AG09309 (cell line): ENCODE measurements at regions not wholly inside any gene's neighbourhood (a gene's known extent, or its start where the extent isn't known, plus 50 kb on each side); places are given as distances from the start of the nearest gene placed in this dataset.
"Not testable (repeated sequence)": the region's sequence is repeated elsewhere in the genome, so short reads cannot be mapped to it uniquely, and the experiment has no call there.

Experiments
- DNase-seq: peaks from one replicate; pipeline ENCODE4 v3.0.0-alpha.2; 2010; ENCODE audit warnings: low read depth
- H3K4me3 ChIP-seq: 2 replicates; pipeline ENCODE4 v1.5.1; 2011; ENCODE audit warnings: mild to moderate bottlenecking, low read depth, low read length, moderate library complexity; ENCODE audit not compliant: control insufficient read depth
- TF ChIP-seq, protein P1 (sequence below): IDR thresholded peaks from 2 replicates; pipeline ENCODE4 v1.5.1; 2011; ENCODE audit warnings: mild to moderate bottlenecking, low read depth, low read length, inconsistent platforms; ENCODE audit not compliant: insufficient read depth, control insufficient read depth; ENCODE audit errors: missing control alignments

DNA sequence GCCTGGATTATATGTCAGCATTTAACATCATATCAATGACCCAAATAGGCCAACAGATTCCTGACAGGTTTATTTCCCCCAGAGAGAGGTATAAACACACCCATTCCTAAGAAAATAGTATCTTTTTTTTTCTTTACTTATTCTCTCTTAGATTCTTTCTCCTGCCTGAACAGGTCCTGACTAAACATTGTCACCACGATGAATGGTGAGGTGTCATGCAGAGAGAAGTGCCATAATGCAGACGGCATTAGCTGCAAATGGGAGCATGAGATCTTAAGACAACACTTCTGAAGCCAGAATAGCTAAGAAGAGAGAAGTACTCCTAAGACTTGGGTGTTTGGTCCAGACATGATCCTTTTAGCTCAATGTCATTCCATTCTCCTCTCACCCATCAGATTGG lies 131.3 kb downstream of the ZNF648 start:
- no peak overlapping the region for H3K4me3 ChIP-seq
- DNase-seq, result no peak
- TF ChIP-seq, protein P1, sequence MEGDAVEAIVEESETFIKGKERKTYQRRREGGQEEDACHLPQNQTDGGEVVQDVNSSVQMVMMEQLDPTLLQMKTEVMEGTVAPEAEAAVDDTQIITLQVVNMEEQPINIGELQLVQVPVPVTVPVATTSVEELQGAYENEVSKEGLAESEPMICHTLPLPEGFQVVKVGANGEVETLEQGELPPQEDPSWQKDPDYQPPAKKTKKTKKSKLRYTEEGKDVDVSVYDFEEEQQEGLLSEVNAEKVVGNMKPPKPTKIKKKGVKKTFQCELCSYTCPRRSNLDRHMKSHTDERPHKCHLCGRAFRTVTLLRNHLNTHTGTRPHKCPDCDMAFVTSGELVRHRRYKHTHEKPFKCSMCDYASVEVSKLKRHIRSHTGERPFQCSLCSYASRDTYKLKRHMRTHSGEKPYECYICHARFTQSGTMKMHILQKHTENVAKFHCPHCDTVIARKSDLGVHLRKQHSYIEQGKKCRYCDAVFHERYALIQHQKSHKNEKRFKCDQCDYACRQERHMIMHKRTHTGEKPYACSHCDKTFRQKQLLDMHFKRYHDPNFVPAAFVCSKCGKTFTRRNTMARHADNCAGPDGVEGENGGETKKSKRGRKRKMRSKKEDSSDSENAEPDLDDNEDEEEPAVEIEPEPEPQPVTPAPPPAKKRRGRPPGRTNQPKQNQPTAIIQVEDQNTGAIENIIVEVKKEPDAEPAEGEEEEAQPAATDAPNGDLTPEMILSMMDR, result no peak

DNA sequence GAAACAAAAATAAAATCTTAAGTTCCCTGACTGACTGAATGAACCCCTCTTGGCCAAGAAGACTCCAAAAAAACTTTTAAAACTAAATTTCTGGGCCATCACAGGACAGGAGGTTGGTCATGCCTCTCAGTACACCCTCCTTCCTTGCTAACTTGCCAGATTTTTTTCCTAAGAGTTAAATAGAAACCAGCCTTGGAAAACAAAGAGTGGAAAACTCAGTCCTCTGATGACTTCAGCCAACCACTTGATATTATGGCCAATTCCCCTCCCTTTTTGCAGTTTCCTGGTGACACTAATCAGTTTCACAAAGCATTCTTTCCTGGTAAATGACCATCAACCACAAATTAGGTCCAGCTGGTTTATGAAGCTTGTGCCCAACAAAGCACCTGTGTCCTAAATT lies 134.8 kb downstream of the ZNF648 start:
- TF ChIP-seq, protein P1, result no peak
- no peak overlapping the region for H3K4me3 ChIP-seq
- no peak for DNase-seq

DNA sequence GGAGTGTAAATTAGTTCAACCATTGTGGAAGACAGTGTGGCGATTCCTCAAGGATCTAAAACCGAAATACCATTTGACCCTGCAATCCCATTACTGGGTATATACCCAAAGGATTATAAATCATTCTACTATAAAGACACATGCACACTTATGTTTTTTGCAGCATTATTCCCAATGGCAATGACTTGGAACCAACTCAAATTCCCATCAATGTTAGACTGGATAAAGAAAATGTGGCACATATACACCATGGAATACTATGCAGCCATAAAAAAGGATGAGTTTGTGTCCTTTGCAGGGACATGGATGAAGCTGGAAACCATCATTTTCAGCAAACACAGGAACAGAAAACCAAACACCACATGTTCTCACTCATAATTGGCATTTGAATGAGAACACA lies 137.5 kb downstream of the ZNF648 start:
- not testable (repeated sequence) for H3K4me3 ChIP-seq, DNase-seq

DNA sequence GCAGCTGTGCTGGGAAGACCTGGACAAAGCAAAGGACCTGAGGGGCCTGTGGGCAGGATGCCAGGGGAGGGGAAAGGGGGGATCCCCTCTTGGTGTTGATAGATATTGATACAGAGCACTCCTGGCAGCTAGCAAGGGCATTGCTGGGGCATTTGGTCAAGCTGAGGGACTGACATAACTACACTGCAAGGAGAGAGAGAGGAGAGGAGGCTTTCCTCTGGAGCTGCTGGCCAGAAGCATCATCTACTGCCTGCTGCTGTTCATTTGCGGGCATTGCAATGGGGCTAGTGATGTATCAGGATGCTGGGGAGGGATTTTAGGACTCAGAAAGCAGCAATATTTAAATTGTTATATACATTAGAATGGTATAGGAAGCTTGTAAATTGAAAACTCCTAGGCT lies 142.0 kb downstream of the ZNF648 start:
- DNase-seq, result no peak
- TF ChIP-seq, protein P1, result no peak
- no peak overlapping the region for H3K4me3 ChIP-seq

DNA sequence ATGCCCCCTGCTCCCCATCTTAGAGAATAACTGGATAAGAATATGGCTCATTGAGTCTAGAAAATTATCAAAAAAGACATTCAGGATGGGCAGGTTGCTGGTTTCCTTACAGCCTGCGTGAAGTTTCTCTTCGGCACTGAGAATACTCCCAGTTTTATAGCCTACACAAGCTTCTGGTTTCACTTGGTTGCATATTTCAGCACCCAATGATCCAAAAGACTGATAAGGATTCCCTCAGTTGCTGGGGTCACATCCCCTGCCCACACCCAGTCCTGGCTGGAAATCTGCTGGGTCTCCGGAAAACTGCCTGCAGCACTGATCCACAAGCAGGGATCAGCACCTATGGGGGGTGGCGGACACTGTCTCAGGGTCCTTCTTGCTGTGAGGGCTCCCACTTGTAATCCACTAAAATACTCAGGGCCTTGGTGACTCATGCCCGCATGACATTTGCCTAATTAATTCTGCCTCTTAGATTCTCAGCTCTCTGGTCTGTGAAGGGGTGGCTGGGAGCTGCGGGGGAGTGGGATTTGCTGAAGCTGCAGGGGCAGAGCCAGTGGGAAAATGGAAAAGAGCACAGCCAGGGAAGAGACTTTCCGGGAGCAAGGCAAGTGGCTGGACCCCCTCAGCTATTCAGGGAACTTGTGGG lies 142.5 kb downstream of the ZNF648 start:
- H3K4me3 ChIP-seq, result no peak overlapping the region
- TF ChIP-seq, protein P1, result no peak
- DNase-seq, result no peak

DNA sequence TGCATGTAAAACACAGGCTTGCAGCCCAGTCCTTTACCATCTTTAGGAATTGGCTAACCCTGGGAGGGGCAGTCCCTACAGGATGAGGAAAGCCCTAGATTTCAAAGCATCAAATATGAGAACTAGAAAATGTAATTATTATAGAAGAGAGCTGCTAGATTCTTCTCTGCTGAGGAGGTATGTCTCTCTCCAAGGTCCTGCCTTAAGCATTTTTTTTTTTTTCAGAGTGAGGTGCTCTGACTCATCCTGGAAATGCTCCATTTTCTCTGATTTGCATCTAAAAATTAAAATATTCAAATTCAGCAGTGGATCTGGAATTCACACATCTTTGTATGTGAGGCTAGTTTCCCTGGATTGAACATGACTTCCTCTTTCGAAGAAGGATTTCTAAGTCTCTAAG lies 149.8 kb downstream of the ZNF648 start:
- TF ChIP-seq, protein P1, result no peak
- H3K4me3 ChIP-seq, result no peak overlapping the region
- DNase-seq, result no peak

DNA sequence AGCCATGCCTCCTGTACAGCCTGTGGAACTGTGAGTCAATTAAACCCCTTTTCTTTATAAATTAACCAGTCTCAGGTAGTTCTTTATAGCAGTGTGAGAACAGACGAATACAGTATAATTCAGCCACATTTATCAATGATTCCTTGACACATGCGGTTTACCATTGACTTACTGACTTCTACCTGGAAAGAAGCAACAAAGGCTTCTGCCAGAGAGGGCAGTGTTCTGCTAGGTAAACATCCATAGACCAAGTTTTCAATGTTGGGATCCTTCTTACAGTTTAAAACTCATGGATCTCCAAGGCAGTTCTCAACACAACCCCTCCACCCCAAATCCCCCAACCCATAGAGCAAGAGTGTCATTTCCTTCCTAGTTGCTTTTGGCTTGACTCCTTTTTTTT lies 150.6 kb downstream of the ZNF648 start:
- DNase-seq, result no peak
- no peak overlapping the region for H3K4me3 ChIP-seq
- TF ChIP-seq, protein P1, result no peak
